SKM-1 (cell line): ENCODE measurements at regions not wholly inside any gene's neighbourhood (a gene's known extent, or its start where the extent isn't known, plus 50 kb on each side); places are given as distances from the start of the nearest gene placed in this dataset.

Experiments used
- DNase-seq: peaks from one replicate; lab custom pipeline; 2025; ENCODE audit not compliant: unreplicated experiment; lab: John Stamatoyannopoulos, UW

GRCh38 chr4:124902001-124902515 is 189.5 kb upstream of the ANKRD50 start:
- no peak for DNase-seq

- no peak for DNase-seq
Measured at GRCh38 chr4:124899997-124900396, 187.5 kb upstream of the ANKRD50 start.

- no peak for DNase-seq
Measured at GRCh38 chr4:124890522-124890921, 178.0 kb upstream of the ANKRD50 start.

- no peak for DNase-seq
Measured at GRCh38 chr4:124887739-124888138, 175.2 kb upstream of the ANKRD50 start.

GRCh38 chr4:124884316-124884715 is 171.8 kb upstream of the ANKRD50 start:
- DNase-seq = no peak

- no peak for DNase-seq
Measured at GRCh38 chr4:124883632-124884031, 171.1 kb upstream of the ANKRD50 start.

GRCh38 chr4:124879195-124879594 is 166.7 kb upstream of the ANKRD50 start:
- no peak for DNase-seq

- no peak for DNase-seq
Measured at GRCh38 chr4:124874172-124874450, 161.6 kb upstream of the ANKRD50 start.

- DNase-seq = no peak
Measured at GRCh38 chr4:124873361-124874171, 161.0 kb upstream of the ANKRD50 start.

- DNase-seq = no peak
Measured at GRCh38 chr4:124872659-124873058, 160.1 kb upstream of the ANKRD50 start.

- no peak for DNase-seq
Measured at GRCh38 chr4:124869961-124870495, 157.5 kb upstream of the ANKRD50 start.

GRCh38 chr4:124868495-124868894 is 156.0 kb upstream of the ANKRD50 start:
- no peak for DNase-seq

- no peak for DNase-seq
Measured at GRCh38 chr4:124867536-124867935, 155.0 kb upstream of the ANKRD50 start.

- no peak for DNase-seq
Measured at GRCh38 chr4:124866301-124866700, 153.8 kb upstream of the ANKRD50 start.

- no peak for DNase-seq
Measured at GRCh38 chr4:124863040-124863545, 150.6 kb upstream of the ANKRD50 start.

- DNase-seq = no peak
Measured at GRCh38 chr4:124862261-124862660, 149.7 kb upstream of the ANKRD50 start.

- DNase-seq = no peak
Measured at GRCh38 chr4:124861761-124862160, 149.2 kb upstream of the ANKRD50 start.

- DNase-seq = no peak
Measured at GRCh38 chr4:124854968-124855367, 142.4 kb upstream of the ANKRD50 start.

- no peak for DNase-seq
Measured at GRCh38 chr4:124851741-124852140, 139.2 kb upstream of the ANKRD50 start.

- DNase-seq = no peak
Measured at GRCh38 chr4:124846306-124846705, 133.8 kb upstream of the ANKRD50 start.

GRCh38 chr4:124839786-124840390 is 127.4 kb upstream of the ANKRD50 start:
- no peak for DNase-seq

- no peak for DNase-seq
Measured at GRCh38 chr4:124833831-124834505, 121.4 kb upstream of the ANKRD50 start.
